ENCODE measurements at regions not wholly inside any gene's neighbourhood (a gene's known extent, or its start where the extent isn't known, plus 50 kb on each side); places are given as distances from the start of the nearest gene placed in this dataset.

- TF ChIP-seq CTCF (IDR thresholded peaks at IDR 0.05) (no peak), POLR2A (IDR thresholded peaks at IDR 0.05) (no peak)
Observed at GRCh38 chr14:58994130-58994529, 194.3 kb upstream of the DAAM1 start.

Measured in adrenal gland (tissue), 5 donors.